Stimulated activated CD8-positive, alpha-beta memory T cell treated with anti-CD3 and anti-CD28 coated beads, Interleukin-12 subunit alpha, Interleukin-12 subunit beta, amount 100 ng/mL, for 1 hour (primary cell): ENCODE measurements at regions not wholly inside any gene's neighbourhood (a gene's known extent, or its start where the extent isn't known, plus 50 kb on each side); places are given as distances from the start of the nearest gene placed in this dataset.
"Not testable (repeated sequence)": the region's sequence is repeated elsewhere in the genome, so short reads cannot be mapped to it uniquely, and the experiment has no call there.

Source experiments
- DNase-seq: peaks from one replicate; pipeline ENCODE4 v3.0.0-alpha.2; 2020; ENCODE audit warnings: low read depth

DNA sequence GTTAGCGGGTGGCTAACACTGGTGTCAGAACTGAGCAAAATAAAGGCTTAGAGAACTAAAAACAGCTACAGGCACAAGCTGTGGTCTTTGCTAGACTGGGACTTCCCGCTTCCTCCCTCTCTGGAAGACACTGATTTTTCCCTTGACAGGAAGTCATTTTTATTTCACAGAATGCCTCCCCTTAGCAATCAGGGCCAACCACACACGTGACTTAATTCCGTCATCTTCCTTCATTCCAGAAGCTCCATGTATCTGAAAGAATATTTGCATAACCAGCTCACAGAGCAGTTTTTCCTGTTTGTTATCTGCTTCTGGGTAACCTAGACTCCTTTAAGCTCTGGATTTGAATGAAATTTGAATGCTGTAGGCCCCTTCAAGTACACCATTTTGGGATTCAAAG lies 327.5 kb upstream of the FRG1 start:
- no peak for DNase-seq

DNA sequence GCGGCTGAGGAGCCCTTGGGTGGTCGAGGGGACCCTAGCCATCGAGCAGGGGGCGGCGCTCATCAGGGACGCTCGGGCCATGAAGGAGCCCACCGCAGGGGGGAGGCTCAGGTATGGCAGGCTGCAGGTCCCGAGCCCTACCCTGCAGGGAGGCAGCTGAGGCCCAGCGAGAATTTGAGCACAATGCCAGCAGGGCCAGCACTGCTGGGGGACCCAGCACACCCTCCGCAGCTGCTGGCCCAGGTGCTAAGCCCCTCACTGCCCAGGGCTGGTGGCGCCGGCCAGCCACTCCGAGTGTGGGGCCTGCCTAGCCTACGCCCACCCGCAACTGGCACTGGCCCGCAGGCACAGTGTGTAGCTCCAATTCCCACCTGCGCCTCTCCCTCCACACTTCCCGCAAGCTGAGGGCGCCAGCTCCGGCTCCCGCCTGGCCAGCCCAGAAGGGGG lies 325.4 kb upstream of the FRG1 start:
- DNase-seq, result no peak

DNA sequence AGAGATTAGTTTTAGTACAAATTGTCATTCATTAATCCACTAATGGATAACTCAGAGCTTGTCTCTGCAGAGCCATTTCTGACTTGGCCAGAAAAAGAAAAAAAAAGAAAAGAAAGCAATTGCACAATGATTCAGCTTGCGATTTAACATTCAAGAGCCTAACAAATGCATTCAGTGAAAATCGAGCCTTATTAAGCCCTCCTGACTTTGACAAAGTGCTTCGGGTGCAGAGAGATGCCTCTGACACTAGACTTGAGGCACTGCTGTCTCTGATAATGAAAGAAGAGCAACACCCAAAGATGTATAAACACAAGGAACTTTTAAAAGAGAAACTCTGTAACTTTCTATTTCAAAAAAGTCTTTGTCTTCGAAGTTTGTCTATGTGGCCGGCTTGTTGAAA lies 322.9 kb upstream of the FRG1 start:
- DNase-seq, result not testable (repeated sequence)

- not testable (repeated sequence) for DNase-seq
Measured at GRCh38 chr4:189619441-189620250, 321.0 kb upstream of the FRG1 start.

- DNase-seq, result not testable (repeated sequence)
Measured at GRCh38 chr4:189622574-189622973, 318.1 kb upstream of the FRG1 start.

DNA sequence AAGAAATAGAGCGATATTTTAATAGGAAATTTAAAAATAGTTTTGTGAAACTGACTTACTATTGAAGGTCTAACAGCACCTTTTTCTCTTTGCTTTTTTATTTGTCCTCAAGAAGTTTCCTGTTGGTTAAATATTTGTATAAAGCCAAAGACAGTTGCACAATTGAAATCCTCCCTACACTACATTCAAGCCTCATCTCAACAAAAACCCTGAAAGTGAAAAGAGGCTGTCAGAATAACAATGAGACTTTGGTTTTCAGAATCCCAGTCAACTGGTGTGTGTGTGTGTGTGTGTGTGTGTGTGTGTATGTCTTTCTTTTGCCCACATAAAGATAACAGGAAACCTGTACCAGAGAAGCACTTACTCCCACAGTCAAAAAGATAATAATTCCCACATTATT lies 313.6 kb upstream of the FRG1 start:
- not testable (repeated sequence) for DNase-seq

- not testable (repeated sequence) for DNase-seq
Measured at GRCh38 chr4:189629733-189630132, 310.9 kb upstream of the FRG1 start.

DNA sequence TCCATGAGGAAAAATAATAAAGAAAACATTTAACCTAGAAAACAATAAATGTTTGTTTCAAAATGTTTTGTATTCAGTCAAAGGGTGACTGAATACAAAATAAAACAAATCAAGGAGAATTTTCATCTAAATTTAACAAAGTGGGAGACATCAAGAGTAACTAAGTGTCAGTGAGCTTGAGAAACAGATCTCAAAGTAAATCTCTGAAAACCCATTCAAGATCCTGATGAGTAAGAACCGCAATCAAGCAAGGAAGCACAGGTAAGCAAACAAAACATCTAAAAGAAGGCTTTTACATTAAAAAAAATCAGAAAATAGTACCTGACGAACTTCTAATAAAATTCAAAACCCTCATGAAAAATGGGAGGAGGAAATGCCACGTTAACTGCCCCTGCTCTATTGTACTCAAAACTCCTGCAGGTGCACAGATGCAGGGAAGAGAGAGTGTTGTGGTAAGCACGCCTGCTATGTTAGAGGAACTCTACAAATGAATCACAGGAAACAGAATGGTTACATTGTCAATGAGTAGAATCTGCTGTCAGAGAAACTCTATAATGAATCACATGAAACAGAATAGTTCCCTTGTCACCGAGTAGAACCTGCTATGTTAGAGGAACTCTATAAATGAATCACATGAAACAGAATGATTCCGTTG lies 309.6 kb upstream of the FRG1 start:
- not testable (repeated sequence) for DNase-seq

GRCh38 chr4:189631568-189631916 lies 309.1 kb upstream of the FRG1 start:
- not testable (repeated sequence) for DNase-seq

DNA sequence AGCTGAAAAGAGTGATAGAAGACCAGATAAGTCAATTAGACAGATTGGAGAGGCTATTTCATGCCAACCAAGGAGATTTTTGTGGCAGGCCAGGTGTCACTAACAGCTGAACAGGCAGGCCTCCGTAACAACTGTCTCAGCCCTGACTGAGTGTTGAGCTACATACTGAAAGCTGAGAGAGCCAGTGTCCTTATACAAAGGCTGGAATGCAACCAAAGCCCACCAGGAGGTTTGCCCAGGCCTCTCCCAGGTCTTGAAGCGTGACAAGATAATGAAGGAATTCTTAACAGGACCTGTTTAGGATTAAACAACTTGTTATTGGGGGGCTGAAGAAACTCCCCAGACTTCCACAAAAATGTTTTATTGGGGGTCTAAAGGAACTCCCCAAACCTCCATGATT lies 290.2 kb upstream of the FRG1 start:
- DNase-seq, result not testable (repeated sequence)

GRCh38 chr4:189653130-189653653 lies 287.5 kb upstream of the FRG1 start:
- DNase-seq, result not testable (repeated sequence)

DNA sequence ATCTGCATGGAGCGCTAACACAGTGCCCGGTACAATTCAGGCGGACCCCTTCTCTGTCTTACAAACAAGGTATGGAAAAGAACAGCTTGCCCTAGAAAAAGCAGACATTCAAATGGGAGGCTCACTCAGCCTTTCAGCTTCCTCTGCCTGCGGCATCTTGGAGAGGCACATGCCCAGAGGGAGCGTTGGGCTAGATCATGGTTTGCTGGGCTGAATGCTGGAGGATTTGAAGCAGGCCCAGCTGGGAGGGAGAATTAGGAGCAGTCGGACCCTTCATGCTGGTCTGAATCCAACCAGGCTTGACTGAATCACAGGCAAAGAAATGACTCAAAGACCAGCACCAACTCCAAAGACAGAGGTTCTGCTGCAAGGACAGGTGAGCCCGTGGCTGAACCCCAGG lies 286.7 kb upstream of the FRG1 start:
- DNase-seq, result not testable (repeated sequence)

DNA sequence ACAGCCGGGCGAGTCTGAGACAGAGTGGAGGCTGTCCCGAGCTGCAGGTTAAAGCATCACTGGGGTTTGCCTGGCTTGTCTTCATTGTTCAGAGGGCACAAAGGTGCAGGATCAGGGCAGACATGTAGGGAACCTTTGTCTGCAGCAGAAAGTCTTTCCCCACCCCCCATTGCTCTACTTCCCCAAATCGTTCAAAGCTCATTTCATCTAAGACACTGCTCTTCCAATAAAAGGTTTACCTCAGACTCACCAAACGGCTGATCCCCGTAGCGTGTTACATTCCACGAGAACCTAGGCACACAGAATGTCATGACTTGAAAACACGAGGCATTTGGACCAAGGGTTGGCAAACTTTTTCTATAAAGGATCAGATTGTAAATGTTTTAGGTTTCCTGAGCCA lies 286.3 kb upstream of the FRG1 start:
- DNase-seq, result not testable (repeated sequence)

- not testable (repeated sequence) for DNase-seq
Measured at GRCh38 chr4:189655817-189656216, 284.9 kb upstream of the FRG1 start.

DNA sequence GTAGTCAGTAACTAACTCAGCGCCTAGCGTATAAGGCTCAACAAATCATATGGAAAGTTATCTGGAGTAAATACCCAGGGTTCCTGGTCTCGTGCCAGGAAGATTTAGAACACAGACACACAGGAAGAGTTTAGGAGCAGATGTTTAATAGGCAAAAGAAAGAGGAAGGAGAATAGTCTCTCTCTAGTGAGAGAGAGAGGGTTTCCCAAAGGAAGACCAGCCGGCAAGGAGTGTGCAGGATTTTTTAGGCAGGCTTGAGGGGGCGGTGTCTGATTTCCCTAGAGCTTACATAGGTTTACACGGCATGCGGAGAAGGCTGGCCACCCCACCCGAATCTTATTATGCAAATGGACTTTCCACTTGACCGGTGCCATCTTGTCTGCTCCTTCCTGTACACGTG lies 284.0 kb upstream of the FRG1 start:
- DNase-seq, result no peak

- not testable (repeated sequence) for DNase-seq
Measured at GRCh38 chr4:189658259-189658658, 282.4 kb upstream of the FRG1 start.

DNA sequence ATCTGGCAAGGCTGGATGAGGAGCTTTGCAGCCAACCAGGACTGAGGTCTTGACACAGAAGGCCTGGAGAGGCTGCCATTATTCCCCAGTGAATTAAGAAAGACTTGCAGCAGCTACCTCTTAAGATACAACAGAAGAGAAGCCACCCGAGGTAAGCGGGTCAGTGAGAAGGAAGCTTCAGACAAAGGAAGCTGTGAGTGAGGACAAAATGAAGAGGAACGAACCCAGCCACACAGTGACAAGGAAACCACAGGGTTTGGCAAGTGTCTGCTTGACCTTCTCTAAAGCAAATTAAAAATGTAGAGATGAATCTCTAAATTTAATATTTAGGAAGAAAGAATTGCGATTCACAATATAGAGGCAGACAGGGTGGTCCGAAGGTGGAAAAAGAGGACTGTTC lies 281.8 kb upstream of the FRG1 start:
- DNase-seq, result not testable (repeated sequence)

DNA sequence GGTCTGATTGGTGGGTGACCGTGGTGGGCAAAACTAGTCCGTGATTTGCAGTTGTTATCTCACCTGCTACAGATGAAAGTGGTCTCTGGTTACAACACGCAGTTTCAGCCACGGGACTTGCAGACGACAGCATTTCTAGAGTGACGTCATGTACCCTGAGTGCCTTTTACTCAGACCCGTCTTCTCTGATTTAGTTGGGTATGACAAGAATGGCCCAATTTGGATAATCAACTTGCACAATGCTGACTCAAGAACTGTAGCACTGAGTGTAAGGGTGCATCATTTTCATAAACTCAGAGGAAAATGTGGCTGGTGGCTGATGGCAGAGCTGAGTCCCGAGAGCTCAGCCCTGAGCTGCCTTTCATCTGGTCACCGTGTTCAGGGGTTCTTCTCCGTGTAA lies 281.4 kb upstream of the FRG1 start:
- no peak for DNase-seq

DNA sequence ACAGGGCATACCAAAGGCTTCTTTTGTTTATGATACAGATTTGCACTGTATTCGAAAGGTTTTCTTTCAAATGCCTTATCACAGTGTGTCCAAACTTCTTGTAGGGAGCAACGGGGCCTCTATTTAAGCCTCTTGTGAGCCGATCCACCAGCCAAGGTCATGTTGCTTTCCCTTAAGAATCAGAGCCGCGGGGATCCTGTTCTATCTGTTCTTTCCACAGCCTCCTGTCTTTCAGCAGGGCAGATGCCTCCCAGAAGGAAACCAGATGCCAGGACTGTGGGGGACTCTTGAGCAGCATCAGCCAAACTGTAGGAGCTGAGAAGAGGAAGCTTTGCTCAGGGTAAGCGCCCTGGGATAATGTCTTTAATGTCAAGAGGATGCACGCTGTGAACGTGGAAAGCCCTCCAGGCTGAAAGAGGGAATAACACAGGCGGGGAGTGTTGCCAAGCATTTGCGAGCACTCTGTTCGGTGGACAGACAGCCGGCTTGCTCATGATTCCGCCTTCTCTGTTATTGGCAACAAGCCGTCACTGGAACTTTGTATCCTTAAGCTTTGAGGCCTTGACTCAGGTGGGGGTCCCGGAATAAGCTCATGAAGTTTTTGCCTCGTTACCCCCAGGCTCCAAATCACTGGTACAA lies 279.8 kb upstream of the FRG1 start:
- DNase-seq, result no peak

DNA sequence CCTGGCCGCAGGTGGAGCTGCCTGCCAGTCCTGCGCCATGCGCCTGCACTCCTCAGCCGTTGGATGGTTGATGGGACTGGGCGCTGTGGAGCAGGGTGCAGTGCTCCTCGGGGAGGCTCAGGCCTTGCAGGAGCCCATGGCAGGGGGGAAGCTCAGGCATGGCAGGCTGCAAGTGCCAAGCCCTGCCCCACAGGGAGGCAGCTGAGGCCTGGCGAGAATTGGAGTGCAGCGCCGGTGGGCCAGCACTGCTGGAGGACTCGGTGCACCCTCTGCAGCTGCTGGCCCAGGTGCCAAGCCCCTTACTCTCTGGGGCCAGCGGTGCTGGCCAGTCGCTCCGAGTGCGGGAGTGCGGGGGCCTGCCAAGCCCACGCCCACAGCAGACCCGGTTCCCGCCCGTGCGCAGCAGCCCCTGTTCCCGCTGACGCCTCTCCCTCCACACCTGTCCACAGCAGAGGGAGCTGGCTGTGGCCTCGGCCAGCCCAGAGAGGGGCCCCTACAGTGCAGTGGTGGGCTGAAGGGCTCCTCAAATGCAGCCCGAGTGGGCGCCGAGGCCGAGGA lies 275.9 kb upstream of the FRG1 start:
- no peak for DNase-seq

GRCh38 chr4:189665712-189666305 lies 274.9 kb upstream of the FRG1 start:
- not testable (repeated sequence) for DNase-seq

GRCh38 chr4:189667386-189667785 lies 273.3 kb upstream of the FRG1 start:
- not testable (repeated sequence) for DNase-seq
